ENCODE measurements at regions not wholly inside any gene's neighbourhood (a gene's known extent, or its start where the extent isn't known, plus 50 kb on each side); places are given as distances from the start of the nearest gene placed in this dataset.

DNA sequence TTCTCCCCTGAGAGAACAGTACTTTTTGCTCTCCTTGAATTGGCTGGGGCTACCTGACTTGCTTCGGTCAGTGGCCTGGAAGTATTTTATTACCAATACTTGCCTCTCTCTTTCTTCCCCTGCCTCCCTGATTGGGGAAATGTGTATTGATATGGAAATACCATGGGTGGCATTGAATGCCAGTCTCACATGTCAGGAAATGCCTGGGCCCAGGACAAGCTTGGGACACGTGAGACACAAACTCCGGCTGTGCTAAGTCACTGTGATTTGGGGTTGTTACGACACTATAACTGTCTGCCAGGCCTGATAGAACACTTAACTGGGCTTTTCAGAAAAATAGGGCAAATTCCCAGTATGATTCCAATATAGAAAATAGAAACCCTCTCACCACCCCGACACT is 238.3 kb downstream of the GADD45G start:
- H3K23ac ChIP-seq (ENCODE audit: insufficient read length), result no peak overlapping the region
- no peak overlapping the region for H4K8ac ChIP-seq (ENCODE audit: extremely low read depth, insufficient read depth, low read length)
- no peak overlapping the region for H3K14ac ChIP-seq (ENCODE audit: insufficient read length)
- no peaks in the 10 kb centered on the region for H3K9me3 ChIP-seq (ENCODE audit: insufficient read depth in 2 of 2, low read depth in 1 of 2, low read length in 1 of 2)
- H3K4me3 ChIP-seq (ENCODE audit: extremely low read depth in 1 of 4, insufficient read depth in 2 of 4, low read depth in 3 of 4, low read length in 4 of 4), result no peak overlapping the region
- DNase-seq (ENCODE audit: low read depth in 1 of 2, low spot score in 2 of 2) (no peak), FAIRE-seq (no peak)
- no peak overlapping the region for H3K9ac ChIP-seq (replicated peaks in 1 of 4; ENCODE audit: extremely low read depth in 1 of 4, low read depth in 3 of 4, low read length in 3 of 4)
- no peak overlapping the region for H4K5ac ChIP-seq (ENCODE audit: insufficient read length, low read depth, low read length)
- H3K79me1 ChIP-seq (ENCODE audit: low read depth, low read length), result no peaks in the 10 kb centered on the region
- no peak overlapping the region for H3K27ac ChIP-seq (ENCODE audit: low read depth, low read length)
- CTCF ChIA-PET (ENCODE audit: partially characterized antibody), result interaction anchor here (1.2 kb wide), 1 partner anchor 245 kb away, joined by 3 read pairs; no protein-coding TSS in a partner anchor
- no peak overlapping the region for H4K91ac ChIP-seq (replicated peaks; ENCODE audit: insufficient read length, low read length)
- POLR2A ChIA-PET (ENCODE audit: partially characterized antibody), result interaction anchor here (1.5 kb wide), 1 partner anchor 9 kb away, joined by 4 read pairs; no protein-coding TSS in a partner anchor
- H2BK15ac ChIP-seq (ENCODE audit: low read length), result no peak overlapping the region
- H3K4ac ChIP-seq (replicated peaks; ENCODE audit: insufficient read length, low read depth, low read length), result no peak overlapping the region
- peaks cover 0 to 3% (median 0%) of the 10 kb centered on the region in 4 experiments; a peak in 1 of 7 replicates for H3K27me3 ChIP-seq (replicated peaks in 1 of 4; ENCODE audit: control insufficient read depth in 3 of 4, extremely low read depth in 1 of 4, insufficient read depth in 3 of 4, low read length in 3 of 4)
- no peak overlapping the region for H2AFZ ChIP-seq (ENCODE audit: low read length)
- H2BK120ac ChIP-seq (replicated peaks; ENCODE audit: low read depth, low read length), result no peak overlapping the region
- H3K36me3 ChIP-seq (ENCODE audit: control insufficient read depth in 2 of 4, insufficient read depth in 4 of 4, low read length in 3 of 4), result no peaks in the 10 kb centered on the region
- no peak overlapping the region for H2BK5ac ChIP-seq (ENCODE audit: low read depth, low read length)
- no peaks in the 10 kb centered on the region for H3K23me2 ChIP-seq (ENCODE audit: low read depth, low read length)
- peak overlapping the region; percentile 53; the same call in 1 of the 2 replicates for H2BK20ac ChIP-seq (ENCODE audit: low read length)
- H2BK12ac ChIP-seq (ENCODE audit: low read depth, low read length), result no peak overlapping the region
- H2AK5ac ChIP-seq (ENCODE audit: low read depth, low read length), result no peak overlapping the region
- no peak overlapping the region for H3K18ac ChIP-seq (ENCODE audit: extremely low read depth, low read length)
- H3K79me2 ChIP-seq (ENCODE audit: control insufficient read depth in 1 of 2, insufficient read depth in 2 of 2, low read length in 2 of 2), result no peaks in the 10 kb centered on the region
- TF ChIP-seq, protein P1, sequence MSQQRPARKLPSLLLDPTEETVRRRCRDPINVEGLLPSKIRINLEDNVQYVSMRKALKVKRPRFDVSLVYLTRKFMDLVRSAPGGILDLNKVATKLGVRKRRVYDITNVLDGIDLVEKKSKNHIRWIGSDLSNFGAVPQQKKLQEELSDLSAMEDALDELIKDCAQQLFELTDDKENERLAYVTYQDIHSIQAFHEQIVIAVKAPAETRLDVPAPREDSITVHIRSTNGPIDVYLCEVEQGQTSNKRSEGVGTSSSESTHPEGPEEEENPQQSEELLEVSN (IDR thresholded peaks at IDR 0.05), result no peak
- no peak for TF ChIP-seq SIX5 (IDR thresholded peaks at IDR 0.05; ENCODE audit: low read depth, low read length)
- no peak for TF ChIP-seq HDAC6 (IDR thresholded peaks at IDR 0.05; ENCODE audit: low read depth, low read length)
- TF ChIP-seq RAD21 (IDR thresholded peaks at IDR 0.05 in 1 of 2, conservative IDR thresholded peaks at IDR 0.05 in 1 of 2; ENCODE audit: low read depth in 2 of 2, low read length in 2 of 2), result no peak
- TF ChIP-seq JUN (IDR thresholded peaks at IDR 0.05; ENCODE audit: low read depth, low read length), result no peak
- TF ChIP-seq, protein P2, sequence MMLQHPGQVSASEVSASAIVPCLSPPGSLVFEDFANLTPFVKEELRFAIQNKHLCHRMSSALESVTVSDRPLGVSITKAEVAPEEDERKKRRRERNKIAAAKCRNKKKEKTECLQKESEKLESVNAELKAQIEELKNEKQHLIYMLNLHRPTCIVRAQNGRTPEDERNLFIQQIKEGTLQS (IDR thresholded peaks at IDR 0.05; ENCODE audit: insufficient read depth, low read depth, low read length), result no peak
- no peak for TF ChIP-seq POLR2AphosphoS5 (IDR thresholded peaks at IDR 0.05; ENCODE audit: low read depth, low read length)
- TF ChIP-seq CHD2 (IDR thresholded peaks at IDR 0.05; ENCODE audit: low read length), result no peak
- TF ChIP-seq EGR1 (IDR thresholded peaks at IDR 0.05; ENCODE audit: borderline replicate concordance, low read depth, low read length), result no peak
- H3K4me2 ChIP-seq (ENCODE audit: insufficient read depth in 1 of 2, low read depth in 2 of 2, low read length in 2 of 2), result no peak overlapping the region
- WGBS, 2 experiments (ENCODE audit: extremely low coverage in 1 of 2, insufficient coverage in 1 of 2, insufficient read length in 1 of 2, insufficient replicate concordance in 2 of 2, low coverage in 1 of 2, low lambda C conversion rate in 2 of 2, missing lambda C conversion rate in 1 of 2), result 83% methylated on average over 5 of the region's 5 CpGs; no CpG with 5 or more reads in 1 of the 2 experiments
- no peaks in the 10 kb centered on the region for H4K20me1 ChIP-seq (replicated peaks in 1 of 2; ENCODE audit: control insufficient read depth in 1 of 2, insufficient read depth in 2 of 2, low read length in 2 of 2)
- H3K56ac ChIP-seq (replicated peaks; ENCODE audit: insufficient read length, low read depth, low read length), result no peak overlapping the region
- H3K4me1 ChIP-seq (replicated peaks in 1 of 4; ENCODE audit: control insufficient read depth in 3 of 4, insufficient read depth in 4 of 4, low read length in 3 of 4), result peaks cover 0 to 6% (median 4%) of the 10 kb centered on the region in 4 experiments; a peak in 4 of 7 replicates

Measured in H1 (cell line).